ENCODE measurements at regions not wholly inside any gene's neighbourhood (a gene's known extent, or its start where the extent isn't known, plus 50 kb on each side); places are given as distances from the start of the nearest gene placed in this dataset.

DNA sequence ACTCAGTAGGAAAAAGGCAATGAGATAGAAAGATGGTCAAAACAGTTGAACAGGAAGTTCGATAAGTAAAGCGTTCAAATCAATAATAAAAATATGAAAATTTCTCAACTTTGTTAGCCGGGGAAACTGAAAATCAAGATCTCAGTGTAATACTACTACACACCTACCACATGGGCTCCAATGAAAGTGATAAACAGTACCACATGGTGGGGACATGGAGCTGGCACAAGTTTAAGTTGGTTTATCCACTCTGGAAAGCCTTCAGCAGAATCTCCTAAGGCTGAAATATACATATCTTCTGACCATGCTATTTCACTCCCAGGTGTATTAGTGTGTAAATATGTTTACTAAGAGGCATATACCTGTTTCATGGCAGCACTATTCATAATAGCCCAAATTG lies 126.8 kb downstream of the NXNL2 start:
- TF ChIP-seq, protein P1, sequence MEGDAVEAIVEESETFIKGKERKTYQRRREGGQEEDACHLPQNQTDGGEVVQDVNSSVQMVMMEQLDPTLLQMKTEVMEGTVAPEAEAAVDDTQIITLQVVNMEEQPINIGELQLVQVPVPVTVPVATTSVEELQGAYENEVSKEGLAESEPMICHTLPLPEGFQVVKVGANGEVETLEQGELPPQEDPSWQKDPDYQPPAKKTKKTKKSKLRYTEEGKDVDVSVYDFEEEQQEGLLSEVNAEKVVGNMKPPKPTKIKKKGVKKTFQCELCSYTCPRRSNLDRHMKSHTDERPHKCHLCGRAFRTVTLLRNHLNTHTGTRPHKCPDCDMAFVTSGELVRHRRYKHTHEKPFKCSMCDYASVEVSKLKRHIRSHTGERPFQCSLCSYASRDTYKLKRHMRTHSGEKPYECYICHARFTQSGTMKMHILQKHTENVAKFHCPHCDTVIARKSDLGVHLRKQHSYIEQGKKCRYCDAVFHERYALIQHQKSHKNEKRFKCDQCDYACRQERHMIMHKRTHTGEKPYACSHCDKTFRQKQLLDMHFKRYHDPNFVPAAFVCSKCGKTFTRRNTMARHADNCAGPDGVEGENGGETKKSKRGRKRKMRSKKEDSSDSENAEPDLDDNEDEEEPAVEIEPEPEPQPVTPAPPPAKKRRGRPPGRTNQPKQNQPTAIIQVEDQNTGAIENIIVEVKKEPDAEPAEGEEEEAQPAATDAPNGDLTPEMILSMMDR (IDR thresholded peaks at IDR 0.05; ENCODE audit: insufficient read depth, low read length, missing control alignments) = no peak
- CTCF ChIA-PET = interaction anchor here (1.1 to 1.7 kb wide), 2 partner anchors 28 to 341 kb away, joined by 4 to 5 read pairs; no protein-coding TSS in a partner anchor
- H3K4me3 ChIP-seq (ENCODE audit: low read depth, low read length) = no peak overlapping the region
- POLR2A ChIA-PET = no interaction called here
- DNase-seq (ENCODE audit: low read depth, low spot score) = no peak

DNA sequence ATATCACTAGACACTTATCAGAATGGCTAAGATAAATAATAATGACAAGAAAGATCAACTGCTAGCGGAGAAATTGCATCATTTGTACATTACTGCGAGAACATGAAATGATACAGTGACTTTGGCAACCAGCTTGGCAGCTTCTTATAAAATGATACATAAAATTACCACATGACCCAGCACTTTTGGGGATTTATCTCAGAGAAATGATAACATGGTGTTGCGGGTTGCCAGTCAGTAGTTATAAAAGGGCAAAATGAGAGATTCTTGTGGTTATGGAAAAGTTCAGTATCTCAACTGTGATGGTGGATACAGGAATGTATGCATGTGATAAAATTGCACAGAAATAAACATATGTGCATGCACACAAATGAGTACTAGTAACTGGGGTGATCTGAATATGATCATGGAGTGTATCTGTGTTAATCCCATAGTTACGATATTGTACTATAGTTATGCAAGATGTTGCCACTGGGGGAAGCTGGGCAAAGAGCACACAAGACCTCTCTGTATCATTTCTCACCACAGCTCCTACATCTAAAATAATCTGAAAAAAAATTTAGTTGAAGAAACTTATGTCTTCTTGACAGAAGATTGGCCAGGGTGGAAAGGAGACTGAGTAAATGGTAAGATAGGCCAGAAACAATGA lies 128.9 kb downstream of the NXNL2 start:
- H3K4me3 ChIP-seq (ENCODE audit: low read depth, low read length) = no peak overlapping the region
- POLR2A ChIA-PET = no interaction called here
- TF ChIP-seq, protein P1 (IDR thresholded peaks at IDR 0.05; ENCODE audit: insufficient read depth, low read length, missing control alignments) = no peak
- DNase-seq (ENCODE audit: low read depth, low spot score) = no peak
- CTCF ChIA-PET = no interaction called here

DNA sequence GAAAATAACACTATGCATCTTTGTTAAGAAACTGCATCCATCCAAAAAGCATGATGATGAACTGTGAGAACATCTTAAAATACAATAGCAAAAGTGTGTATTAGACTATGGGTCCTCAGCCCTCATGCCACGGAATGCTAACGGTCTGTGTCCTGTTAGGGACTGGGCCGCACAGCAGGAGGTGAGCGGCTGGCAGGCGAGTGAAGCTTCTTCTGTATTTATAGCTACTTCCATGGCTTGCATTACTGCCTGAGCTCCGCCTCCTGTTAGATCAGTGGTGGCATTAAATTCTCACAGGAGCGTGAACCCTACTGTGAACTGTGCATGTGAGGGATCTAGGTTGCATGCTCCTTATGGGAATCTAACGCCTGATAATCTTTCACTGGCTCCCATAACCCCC lies 129.8 kb downstream of the NXNL2 start:
- ChIA-PET CTCF (no interaction called here), POLR2A (no interaction called here)
- DNase-seq (ENCODE audit: low read depth, low spot score) = no peak
- TF ChIP-seq, protein P1 (IDR thresholded peaks at IDR 0.05; ENCODE audit: insufficient read depth, low read length, missing control alignments) = no peak
- no peak overlapping the region for H3K4me3 ChIP-seq (ENCODE audit: low read depth, low read length)

DNA sequence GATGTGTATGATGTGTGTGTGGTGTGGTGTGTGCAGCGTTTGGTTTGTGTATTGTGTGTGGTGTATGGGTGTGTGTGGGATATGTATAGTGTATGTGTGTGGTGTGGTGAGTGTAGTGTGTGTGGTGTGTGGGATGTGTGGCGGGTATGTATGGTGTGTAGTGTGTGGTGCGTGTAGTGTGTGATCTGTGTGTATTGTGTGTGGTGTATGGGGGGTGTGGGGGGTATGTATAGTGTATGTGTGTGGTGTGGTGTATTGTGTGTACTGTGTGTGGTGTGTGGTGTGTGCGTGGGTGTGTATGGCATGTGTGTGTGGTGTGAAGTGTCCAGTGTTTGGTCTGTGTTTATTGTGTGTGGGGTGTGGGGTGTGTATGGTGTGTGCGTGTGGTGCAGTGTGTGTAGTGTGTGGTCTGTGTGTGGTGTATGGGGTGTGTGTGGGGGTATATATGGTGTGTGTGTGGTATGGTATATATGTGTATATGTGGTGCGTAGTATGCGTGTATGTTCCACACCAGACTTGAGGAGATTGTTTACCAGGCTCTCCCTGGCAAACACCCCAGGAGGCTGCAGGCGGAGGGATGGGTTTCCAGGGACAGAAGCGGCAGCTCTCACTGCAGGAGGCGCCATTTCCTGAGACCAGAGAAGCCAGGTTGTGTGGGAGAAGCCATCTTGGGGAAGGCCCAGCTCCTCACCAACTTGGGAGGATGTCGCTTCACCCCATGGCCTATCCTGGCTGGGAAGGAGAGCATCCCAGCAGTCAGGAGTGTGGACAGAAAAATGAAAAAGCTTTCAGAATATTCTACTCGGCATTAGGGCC lies 138.1 kb downstream of the NXNL2 start:
- TF ChIP-seq, protein P1 (IDR thresholded peaks at IDR 0.05; ENCODE audit: insufficient read depth, low read length, missing control alignments) = no peak
- CTCF ChIA-PET = interaction anchor here (1.1 to 1.4 kb wide), 2 partner anchors 12 to 23 kb away, joined by 3 to 4 read pairs; no protein-coding TSS in a partner anchor

DNA sequence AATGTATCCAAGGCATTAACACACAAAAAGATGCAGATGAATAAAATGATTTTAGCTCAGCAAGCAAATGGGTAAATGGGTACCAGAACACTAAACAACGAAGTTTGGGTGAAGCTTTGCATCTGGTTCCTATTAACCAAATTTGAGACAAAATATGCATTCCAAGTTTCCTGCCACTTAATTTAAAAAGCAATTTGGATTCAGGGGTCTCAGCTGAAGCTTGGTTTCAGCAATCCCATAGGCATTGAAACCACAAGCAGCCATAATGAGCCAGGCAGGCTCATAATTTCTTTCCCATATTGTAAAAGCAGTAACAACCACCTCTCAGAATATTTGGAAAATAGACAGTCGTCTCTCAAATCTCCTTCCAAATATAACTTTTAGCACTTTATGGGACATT lies 138.9 kb downstream of the NXNL2 start:
- DNase-seq (ENCODE audit: low read depth, low spot score) = no peak
- TF ChIP-seq, protein P1 (IDR thresholded peaks at IDR 0.05; ENCODE audit: insufficient read depth, low read length, missing control alignments) = no peak
- ChIA-PET POLR2A (no interaction called here), CTCF (interaction anchor here (1.1 to 1.4 kb wide), 2 partner anchors 13 to 22 kb away, joined by 3 to 4 read pairs; no protein-coding TSS in a partner anchor)
- no peak overlapping the region for H3K4me3 ChIP-seq (ENCODE audit: low read depth, low read length)

More for the DNA sequence above, 138.1 kb downstream of the NXNL2 start:
- POLR2A ChIA-PET = no interaction called here
- DNase-seq (ENCODE audit: low read depth, low spot score) = no peak
- H3K4me3 ChIP-seq (ENCODE audit: low read depth, low read length) = no peak overlapping the region

DNA sequence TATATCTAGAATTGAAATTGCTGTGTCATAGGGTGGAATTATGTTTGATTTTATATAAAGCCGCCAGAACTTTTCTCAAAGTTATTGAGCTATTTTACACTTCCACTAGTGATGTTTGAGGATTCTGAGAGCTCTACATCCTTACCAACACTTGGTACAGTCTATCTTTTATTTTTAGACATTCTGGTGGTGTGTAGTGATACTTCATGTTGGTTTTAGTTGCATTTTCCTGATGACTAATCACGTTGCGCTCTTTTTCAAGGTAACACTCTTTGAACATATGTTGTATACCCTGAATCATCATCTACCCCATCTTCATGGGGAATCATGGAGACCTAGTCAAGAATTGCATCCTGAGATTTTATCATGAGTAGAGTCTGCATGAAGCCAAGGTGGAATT lies 141.7 kb downstream of the NXNL2 start:
- no peak for DNase-seq (ENCODE audit: low read depth, low spot score)
- H3K4me3 ChIP-seq (ENCODE audit: low read depth, low read length) = no peak overlapping the region
- ChIA-PET CTCF (no interaction called here), POLR2A (no interaction called here)
- TF ChIP-seq, protein P1 (IDR thresholded peaks at IDR 0.05; ENCODE audit: insufficient read depth, low read length, missing control alignments) = no peak

Data from AG04449 (cell line).